K562 (cell line): ENCODE measurements at regions not wholly inside any gene's neighbourhood (a gene's known extent, or its start where the extent isn't known, plus 50 kb on each side); places are given as distances from the start of the nearest gene placed in this dataset.

Experiments
- ATAC-seq: fragments of 200-7000 bp; cut with Tn5 transposase; 3 replicates; pipeline ENCODE4 v1.9.1; 2020; ENCODE audit warnings: moderate library complexity
- BruUV-seq: library from RNA; stranded (reverse); fragments of 400-500 nt; replicated peaks from 2 replicates; lab custom pipeline; 2021; lab: Mats Ljungman, UMichigan
- CTCF ChIA-PET: fragments of 300-600 bp; formaldehyde crosslinking; extraction: SDS; loops from one replicate; lab custom pipeline; 2021; ENCODE audit warnings: low intra/inter-chr PET ratio; lab: Yijun Ruan, JAX
- POLR2A ChIA-PET: fragments of 300-600, 350-650 bp; sonication (Branson Sonifier 250); formaldehyde crosslinking; extraction: SDS; loops from one replicate; lab custom pipeline; 2021; ENCODE audit warnings: antibody characterized with exemption, inconsistent platforms; lab: Yijun Ruan, JAX
- DNase-seq, 4 experiments: peaks; one replicate each; pipeline versions ENCODE4 v3.0.0 to v3.0.0-alpha.2; 2011 to 2018; ENCODE audit warnings: low spot score in 3 of 4, mixed read lengths in 3 of 4; ENCODE audit errors: extremely low read depth in 1 of 4
- FAIRE-seq: peaks from 2 replicates; lab custom pipeline; 2011; peaks lifted over from hg19 to GRCh38; lab: Jason Lieb, UNC
- H2AFZ ChIP-seq: 2 replicates; pipeline ENCODE4 v1.6.0; 2011; ENCODE audit warnings: low read depth, low read length, control low read depth, inconsistent platforms
- H3K27ac ChIP-seq: fragments of 200-600 bp; 3 replicates; pipeline ENCODE4 v1.8.0; 2011; ENCODE audit warnings: low read depth, mild to moderate bottlenecking, control low read depth, inconsistent platforms, low read length, moderate library complexity, mixed read lengths; ENCODE audit errors: extremely low read depth
- H3K27me3 ChIP-seq, 2 experiments: fragments of 300-600 bp in 1 of 2; 2 replicates in 1 of 2; 3 replicates in 1 of 2; pipeline versions ENCODE4 v1.6.0 to v1.8.0; 2011; ENCODE audit warnings: inconsistent platforms in 2 of 2, low read length in 2 of 2, mild to moderate bottlenecking in 1 of 2, mixed read lengths in 1 of 2, moderate library complexity in 1 of 2; ENCODE audit not compliant: control insufficient read depth in 2 of 2, insufficient read depth in 2 of 2
- H3K36me3 ChIP-seq: fragments of 300-600 bp; 3 replicates; pipeline ENCODE4 v1.8.0; 2011; ENCODE audit warnings: mild to moderate bottlenecking, low read length, inconsistent platforms; ENCODE audit not compliant: control insufficient read depth, insufficient read depth
- H3K4me1 ChIP-seq, 2 experiments: fragments of 200-600 bp in 1 of 2; replicated peaks in 1 of 2; 2 replicates in 1 of 2; 3 replicates in 1 of 2; pipeline versions ENCODE4 v1.5.1 to v1.8.0; 2011; ENCODE audit warnings: inconsistent platforms in 2 of 2, low read length in 2 of 2, mild to moderate bottlenecking in 1 of 2, mixed read lengths in 1 of 2, moderate library complexity in 1 of 2; ENCODE audit not compliant: control insufficient read depth in 2 of 2, insufficient read depth in 2 of 2
- H3K4me2 ChIP-seq: 2 replicates; pipeline ENCODE4 v1.6.1; 2011; ENCODE audit warnings: low read length, control low read depth, inconsistent platforms, mixed read lengths; ENCODE audit not compliant: insufficient read depth
- H3K4me3 ChIP-seq: fragments of 200-600 bp; sonication (generic), shearing (Covaris generic); 2 replicates; pipeline ENCODE4 v1.5.1; 2016; ENCODE audit warnings: control low read depth, inconsistent platforms
- H3K79me2 ChIP-seq: fragments of 200-600 bp; 3 replicates; pipeline ENCODE4 v1.8.0; 2011; ENCODE audit warnings: low read length, inconsistent platforms; ENCODE audit not compliant: control insufficient read depth, insufficient read depth
- H3K9ac ChIP-seq, 2 experiments: 2 replicates each; pipeline versions ENCODE4 v1.6.0 to v1.6.1; 2011; ENCODE audit warnings: low read depth in 2 of 2, low read length in 2 of 2, control low read depth in 1 of 2, inconsistent platforms in 1 of 2, mild to moderate bottlenecking in 1 of 2, mixed read lengths in 1 of 2; ENCODE audit not compliant: insufficient read depth in 1 of 2
- H3K9me1 ChIP-seq: one replicate; pipeline ENCODE4 v1.6.0; 2011; ENCODE audit warnings: inconsistent platforms, mild to moderate bottlenecking, low read length, moderate library complexity; ENCODE audit not compliant: control insufficient read depth, insufficient read depth
- H3K9me3 ChIP-seq: replicated peaks from 2 replicates; pipeline ENCODE4 v1.5.1; 2011; ENCODE audit warnings: low read depth, low read length, inconsistent platforms; ENCODE audit not compliant: control insufficient read depth, insufficient read depth
- H4K20me1 ChIP-seq: replicated peaks from 2 replicates; pipeline ENCODE4 v1.6.1; 2011; ENCODE audit warnings: low read length, inconsistent platforms, mixed read lengths; ENCODE audit not compliant: control insufficient read depth, insufficient read depth
- E2F5 ChIP-seq: sonication (generic); formaldehyde crosslinking; IDR thresholded peaks from 2 replicates; pipeline ENCODE4 v1.8.0; 2022; ENCODE audit warnings: mild to moderate bottlenecking, missing genetic modification reagents
- FOXJ2 ChIP-seq: fragments of 200-800 bp; sonication (Bioruptor generic); IDR thresholded peaks from 2 replicates; pipeline ENCODE4 v1.6.1; 2016; ENCODE audit warnings: missing genetic modification characterization, missing compliant biosample characterization
- FOXM1 ChIP-seq, 2 experiments: fragments of 450-650 bp in 1 of 2; sonication (generic) in 1 of 2; formaldehyde crosslinking in 1 of 2; IDR thresholded peaks; 2 replicates each; pipeline versions ENCODE4 v1.6.1 to v1.9.0; 2017 to 2022; ENCODE audit warnings: low read depth in 2 of 2, mild to moderate bottlenecking in 2 of 2, missing genetic modification reagents in 1 of 2, moderate library complexity in 1 of 2
- MECOM ChIP-seq: fragments of 250-450 bp; sonication (Bioruptor Pico); IDR thresholded peaks from 2 replicates; pipeline ENCODE4 v1.8.0; 2022; ENCODE audit warnings: inconsistent platforms
- MYNN ChIP-seq, 2 experiments: sonication (generic); formaldehyde crosslinking in 1 of 2; IDR thresholded peaks; 2 replicates each; pipeline versions ENCODE4 v1.5.0 to v1.6.1; 2016 to 2020; ENCODE audit warnings: antibody characterized with exemption in 1 of 2, missing genetic modification reagents in 1 of 2
- NR0B1 ChIP-seq: fragments of 450-650 bp; IDR thresholded peaks from one replicate; pipeline ENCODE4 v1.6.1; 2018; ENCODE audit warnings: mild to moderate bottlenecking, moderate library complexity; ENCODE audit not compliant: partially characterized antibody
- NR2C2 ChIP-seq, 2 experiments: fragments of 200-800 bp in 1 of 2; sonication (Bioruptor generic) in 1 of 2; sonication (generic) in 1 of 2; formaldehyde crosslinking in 1 of 2; IDR thresholded peaks; 2 replicates each; pipeline versions ENCODE4 v1.6.1 to v1.8.0; 2016 to 2022; ENCODE audit warnings: mild to moderate bottlenecking in 1 of 2, missing compliant biosample characterization in 1 of 2, missing genetic modification characterization in 1 of 2, missing genetic modification reagents in 1 of 2
- RFX1 ChIP-seq: fragments of 450-650 bp; IDR thresholded peaks from 2 replicates; pipeline ENCODE4 v1.6.1; 2016; ENCODE audit warnings: mild to moderate bottlenecking, moderate library complexity
- RNF2 ChIP-seq: sonication (generic); IDR thresholded peaks from 2 replicates; pipeline ENCODE4 v1.6.1; 2016
- SAP30 ChIP-seq: fragments of 200-600 bp; sonication (generic); IDR thresholded peaks from 2 replicates; pipeline ENCODE4 v1.6.1; 2012; ENCODE audit warnings: borderline replicate concordance, low read depth, mild to moderate bottlenecking, moderate library complexity, low read length, control low read depth, inconsistent platforms; ENCODE audit not compliant: insufficient read depth, poor library complexity, severe bottlenecking
- ZBTB17 ChIP-seq: fragments of 450-650 bp; formaldehyde crosslinking; IDR thresholded peaks from 2 replicates; pipeline ENCODE4 v1.4.0; 2020; ENCODE audit warnings: mild to moderate bottlenecking
- ZNF134 ChIP-seq: fragments of 250-450 bp; sonication (Bioruptor Pico); conservative IDR thresholded peaks from 2 replicates; pipeline ENCODE4 v1.4.0; 2020
- ZZZ3 ChIP-seq: fragments of 450-650 bp; IDR thresholded peaks from 2 replicates; pipeline ENCODE4 v1.6.1; 2016; ENCODE audit warnings: antibody characterized with exemption, mild to moderate bottlenecking, moderate library complexity
- WGBS: fragments of 100-300 bp; shearing (Covaris generic); methylation state at CpG from one replicate; pipeline ENCODE4 v1.1.6; 2016; ENCODE audit warnings: low coverage, mixed read lengths; ENCODE audit not compliant: insufficient coverage; ENCODE audit errors: missing lambda C conversion rate; 5-methylcytosine and 5-hydroxymethylcytosine counted together
- in situ Hi-C: fragments of 300-500 bp; cut with MboI; formaldehyde crosslinking; loops from 4 replicates; pipeline ENCODE4 v1.15.0; 2018; ENCODE audit warnings: inconsistent platforms, mixed read lengths
- intact Hi-C: fragments of 100-400 bp; cut with micrococcal nuclease; formaldehyde crosslinking; loops from 2 replicates; pipeline ENCODE4 v1.14.2; 2022
- TF ChIP-seq, protein P1 (sequence below): sonication (generic); formaldehyde crosslinking; IDR thresholded peaks from 2 replicates; pipeline ENCODE4 v1.8.1; 2023; ENCODE audit warnings: mild to moderate bottlenecking, missing genetic modification reagents

DNA sequence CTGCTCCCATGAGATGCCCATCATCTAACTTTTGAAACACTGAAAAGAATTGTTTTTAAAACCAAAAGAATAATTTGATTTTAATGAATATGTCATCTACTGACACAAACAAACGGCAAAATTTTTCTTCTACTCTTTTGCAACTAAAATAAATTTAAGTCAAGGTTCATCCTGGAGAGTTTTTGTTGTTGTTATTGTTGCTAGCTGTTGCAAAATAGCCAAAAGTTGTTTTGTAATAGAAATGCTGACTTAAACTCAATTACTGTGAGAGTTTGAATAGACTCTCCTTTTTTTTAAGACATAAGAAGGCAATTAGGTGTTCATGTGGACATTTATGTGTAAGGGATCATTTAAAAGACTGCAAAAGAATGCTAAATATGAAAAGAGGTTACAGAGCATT, 146.0 kb upstream of the SEM1 start:
- BruUV-seq = no TSS peak
- POLR2A ChIA-PET = no interaction called here

GRCh38 chr7:96869538-96869937, 135.8 kb upstream of the DLX6 start:
- no peaks in the 10 kb centered on the region for H3K27me3 ChIP-seq
- H3K9me1 ChIP-seq = no peaks in the 10 kb centered on the region
- FAIRE-seq (no peak), DNase-seq (no peak), ATAC-seq (no peak)
- H3K9ac ChIP-seq = no peak overlapping the region
- no peaks in the 10 kb centered on the region for H3K79me2 ChIP-seq
- H3K4me2 ChIP-seq = no peak overlapping the region
- H3K9me3 ChIP-seq = no peaks in the 10 kb centered on the region
- no peak overlapping the region for H2AFZ ChIP-seq
- 0% methylated on average over 2 of the region's 2 CpGs for WGBS
- no peaks in the 10 kb centered on the region for H3K36me3 ChIP-seq
- POLR2A ChIA-PET = interaction anchor here (0.6 kb wide), 1 partner anchor 797 kb away, joined by 4 read pairs; no protein-coding TSS in a partner anchor
- intact Hi-C loops (no loop called here), in situ Hi-C loops (no loop called here)
- BruUV-seq = no TSS peak
- no peaks in the 10 kb centered on the region for H4K20me1 ChIP-seq
- no peak overlapping the region for H3K4me3 ChIP-seq
- H3K4me1 ChIP-seq = no peaks in the 10 kb centered on the region
- no peak overlapping the region for H3K27ac ChIP-seq
- CTCF ChIA-PET = no interaction called here
- TF ChIP-seq NR2C2 (CRISPR knock-in tag; IDR thresholded peaks at IDR 0.05) (no peak), NR2C2 (tag; IDR thresholded peaks at IDR 0.05) (no peak), FOXM1 (IDR thresholded peaks at IDR 0.05; ENCODE audit: low read depth) (no peak), FOXM1 (CRISPR knock-in tag; IDR thresholded peaks at IDR 0.05; ENCODE audit: low read depth) (no peak), E2F5 (no peak), MYNN (IDR thresholded peaks at IDR 0.05) (no peak), MYNN (CRISPR knock-in tag; IDR thresholded peaks at IDR 0.05) (no peak), FOXJ2 (no peak), NR0B1 (no peak), ZZZ3 (no peak), SAP30 (no peak)
- TF ChIP-seq, protein P1, sequence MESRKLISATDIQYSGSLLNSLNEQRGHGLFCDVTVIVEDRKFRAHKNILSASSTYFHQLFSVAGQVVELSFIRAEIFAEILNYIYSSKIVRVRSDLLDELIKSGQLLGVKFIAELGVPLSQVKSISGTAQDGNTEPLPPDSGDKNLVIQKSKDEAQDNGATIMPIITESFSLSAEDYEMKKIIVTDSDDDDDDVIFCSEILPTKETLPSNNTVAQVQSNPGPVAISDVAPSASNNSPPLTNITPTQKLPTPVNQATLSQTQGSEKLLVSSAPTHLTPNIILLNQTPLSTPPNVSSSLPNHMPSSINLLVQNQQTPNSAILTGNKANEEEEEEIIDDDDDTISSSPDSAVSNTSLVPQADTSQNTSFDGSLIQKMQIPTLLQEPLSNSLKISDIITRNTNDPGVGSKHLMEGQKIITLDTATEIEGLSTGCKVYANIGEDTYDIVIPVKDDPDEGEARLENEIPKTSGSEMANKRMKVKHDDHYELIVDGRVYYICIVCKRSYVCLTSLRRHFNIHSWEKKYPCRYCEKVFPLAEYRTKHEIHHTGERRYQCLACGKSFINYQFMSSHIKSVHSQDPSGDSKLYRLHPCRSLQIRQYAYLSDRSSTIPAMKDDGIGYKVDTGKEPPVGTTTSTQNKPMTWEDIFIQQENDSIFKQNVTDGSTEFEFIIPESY (CRISPR knock-in tag) = no peak

More for the DNA sequence above, 146.0 kb upstream of the SEM1 start:
- no peaks in the 10 kb centered on the region for H3K36me3 ChIP-seq
- H3K4me2 ChIP-seq = no peak overlapping the region
- H3K4me3 ChIP-seq = no peak overlapping the region
- no peak for DNase-seq
- H3K9ac ChIP-seq = no peak overlapping the region
- H3K27me3 ChIP-seq = peaks cover 0 to 4% of the 10 kb centered on the region in 2 experiments; a peak in 1 of 5 replicates
- H3K4me1 ChIP-seq = no peaks in the 10 kb centered on the region
- no peaks in the 10 kb centered on the region for H3K79me2 ChIP-seq
- H3K27ac ChIP-seq = no peak overlapping the region
- TF ChIP-seq ZNF134 = no peak
- no peak for TF ChIP-seq RNF2
- TF ChIP-seq MECOM (CRISPR knock-in tag) = no peak
- no peak for TF ChIP-seq ZBTB17 (CRISPR knock-in tag)
- no peak for TF ChIP-seq RFX1
- no peak overlapping the region for H2AFZ ChIP-seq
- WGBS = 0% methylated on average over 1 of the region's 1 CpG
- in situ Hi-C loops = no loop called here
- no peaks in the 10 kb centered on the region for H3K9me3 ChIP-seq
- no peaks in the 10 kb centered on the region for H3K9me1 ChIP-seq
- no peaks in the 10 kb centered on the region for H4K20me1 ChIP-seq
- intact Hi-C loops = no loop called here
- CTCF ChIA-PET = no interaction called here
- ATAC-seq = no peak
- no peak for FAIRE-seq
